ENCODE measurements at regions not wholly inside any gene's neighbourhood (a gene's known extent, or its start where the extent isn't known, plus 50 kb on each side); places are given as distances from the start of the nearest gene placed in this dataset.
"Not testable (repeated sequence)": the region's sequence is repeated elsewhere in the genome, so short reads cannot be mapped to it uniquely, and the experiment has no call there.

GRCh38 chr5:176144508-176144907, 93.7 kb upstream of the SIMC1 start:
- no peak overlapping the region for H3K4me3 ChIP-seq (ENCODE audit: low read depth, low read length)
- CTCF ChIA-PET, result no interaction called here
- no peak for TF ChIP-seq CTCF (IDR thresholded peaks at IDR 0.05; ENCODE audit: insufficient read depth, low read length, missing control alignments)
- POLR2A ChIA-PET, result no interaction called here
- DNase-seq (ENCODE audit: low read depth, low spot score), result no peak

- CTCF ChIA-PET; DNase-seq (ENCODE audit: low read depth, low spot score); POLR2A ChIA-PET; H3K4me3 ChIP-seq (ENCODE audit: low read depth, low read length): not testable (repeated sequence)
These were observed 88.3 kb upstream of the SIMC1 start for GRCh38 chr5:176149948-176150347.

GRCh38 chr5:176151281-176151680, 86.9 kb upstream of the SIMC1 start:
- DNase-seq (ENCODE audit: low read depth, low spot score), result peak; percentile 28
- no peak overlapping the region for H3K4me3 ChIP-seq (ENCODE audit: low read depth, low read length)
- no peak for TF ChIP-seq CTCF (IDR thresholded peaks at IDR 0.05; ENCODE audit: insufficient read depth, low read length, missing control alignments)
- ChIA-PET CTCF (no interaction called here), POLR2A (no interaction called here)

- no peak overlapping the region for H3K4me3 ChIP-seq (ENCODE audit: low read depth, low read length)
- TF ChIP-seq CTCF (IDR thresholded peaks at IDR 0.05; ENCODE audit: insufficient read depth, low read length, missing control alignments), result no peak
- ChIA-PET CTCF (no interaction called here), POLR2A (no interaction called here)
- DNase-seq (ENCODE audit: low read depth, low spot score), result no peak
These were observed 85.9 kb upstream of the SIMC1 start for GRCh38 chr5:176152191-176152929.

- TF ChIP-seq CTCF (IDR thresholded peaks at IDR 0.05; ENCODE audit: insufficient read depth, low read length, missing control alignments), result no peak
- ChIA-PET POLR2A (no interaction called here), CTCF (no interaction called here)
- no peak for DNase-seq (ENCODE audit: low read depth, low spot score)
- no peak overlapping the region for H3K4me3 ChIP-seq (ENCODE audit: low read depth, low read length)
These were observed 85.3 kb upstream of the SIMC1 start for GRCh38 chr5:176152930-176153311.

- POLR2A ChIA-PET, result no interaction called here
- H3K4me3 ChIP-seq (ENCODE audit: low read depth, low read length), result no peak overlapping the region
- CTCF ChIA-PET, result no interaction called here
- DNase-seq (ENCODE audit: low read depth, low spot score), result no peak
- TF ChIP-seq CTCF (IDR thresholded peaks at IDR 0.05; ENCODE audit: insufficient read depth, low read length, missing control alignments), result no peak
These were observed 84.5 kb upstream of the SIMC1 start for GRCh38 chr5:176153741-176154140.

GRCh38 chr5:176154821-176155220, 83.4 kb upstream of the SIMC1 start:
- H3K4me3 ChIP-seq (ENCODE audit: low read depth, low read length), result no peak overlapping the region
- ChIA-PET CTCF (no interaction called here), POLR2A (no interaction called here)
- no peak for DNase-seq (ENCODE audit: low read depth, low spot score)
- no peak for TF ChIP-seq CTCF (IDR thresholded peaks at IDR 0.05; ENCODE audit: insufficient read depth, low read length, missing control alignments)

All from AG04449 (cell line).